ENCODE measurements at regions not wholly inside any gene's neighbourhood (a gene's known extent, or its start where the extent isn't known, plus 50 kb on each side); places are given as distances from the start of the nearest gene placed in this dataset.

GRCh38 chr11:11748706-11749365, 92.9 kb upstream of the USP47 start:
- no peak for ATAC-seq
- TF ChIP-seq ZNF565 (CRISPR knock-in tag; conservative IDR thresholded peaks at IDR 0.05; ENCODE audit: low read depth): no peak
- TF ChIP-seq ISL1 (CRISPR knock-in tag; IDR thresholded peaks at IDR 0.05): no peak
- no peak for TF ChIP-seq ZFP30 (CRISPR knock-in tag; IDR thresholded peaks at IDR 0.05)

GRCh38 chr11:11747570-11747969, 94.2 kb upstream of the USP47 start:
- TF ChIP-seq ZNF565 (CRISPR knock-in tag; conservative IDR thresholded peaks at IDR 0.05; ENCODE audit: low read depth): no peak
- TF ChIP-seq ZC3H10 (CRISPR knock-in tag; IDR thresholded peaks at IDR 0.05): no peak
- TF ChIP-seq PPARA (CRISPR knock-in tag; IDR thresholded peaks at IDR 0.05; ENCODE audit: borderline replicate concordance): no peak
- no peak for TF ChIP-seq OSR1 (CRISPR knock-in tag; IDR thresholded peaks at IDR 0.05)
- no peak for TF ChIP-seq ESRRG (CRISPR knock-in tag; IDR thresholded peaks at IDR 0.05)
- no peak for TF ChIP-seq BACH2 (CRISPR knock-in tag; IDR thresholded peaks at IDR 0.05; ENCODE audit: borderline replicate concordance)
- TF ChIP-seq ZNF8 (CRISPR knock-in tag; IDR thresholded peaks at IDR 0.05): no peak
- no peak for TF ChIP-seq POU6F1 (CRISPR knock-in tag; IDR thresholded peaks at IDR 0.05; ENCODE audit: borderline replicate concordance, low read depth)
- no peak for TF ChIP-seq SNAI2 (CRISPR knock-in tag; IDR thresholded peaks at IDR 0.05)
- no peak for TF ChIP-seq ZNF70 (CRISPR knock-in tag; IDR thresholded peaks at IDR 0.05)
- no peak for TF ChIP-seq ISL1 (CRISPR knock-in tag; IDR thresholded peaks at IDR 0.05)
- no peak for TF ChIP-seq TOX (CRISPR knock-in tag; IDR thresholded peaks at IDR 0.05; ENCODE audit: borderline replicate concordance)
- no peak for TF ChIP-seq ZFP3 (CRISPR knock-in tag; IDR thresholded peaks at IDR 0.05)
- no peak for TF ChIP-seq PATZ1 (CRISPR knock-in tag; IDR thresholded peaks at IDR 0.05; ENCODE audit: borderline replicate concordance)
- TF ChIP-seq TCF4 (CRISPR knock-in tag; IDR thresholded peaks at IDR 0.05; ENCODE audit: borderline replicate concordance): no peak
- TF ChIP-seq RARB (CRISPR knock-in tag; IDR thresholded peaks at IDR 0.05): no peak
- no peak for TF ChIP-seq CSDC2 (CRISPR knock-in tag; IDR thresholded peaks at IDR 0.05)
- TF ChIP-seq, protein P1, sequence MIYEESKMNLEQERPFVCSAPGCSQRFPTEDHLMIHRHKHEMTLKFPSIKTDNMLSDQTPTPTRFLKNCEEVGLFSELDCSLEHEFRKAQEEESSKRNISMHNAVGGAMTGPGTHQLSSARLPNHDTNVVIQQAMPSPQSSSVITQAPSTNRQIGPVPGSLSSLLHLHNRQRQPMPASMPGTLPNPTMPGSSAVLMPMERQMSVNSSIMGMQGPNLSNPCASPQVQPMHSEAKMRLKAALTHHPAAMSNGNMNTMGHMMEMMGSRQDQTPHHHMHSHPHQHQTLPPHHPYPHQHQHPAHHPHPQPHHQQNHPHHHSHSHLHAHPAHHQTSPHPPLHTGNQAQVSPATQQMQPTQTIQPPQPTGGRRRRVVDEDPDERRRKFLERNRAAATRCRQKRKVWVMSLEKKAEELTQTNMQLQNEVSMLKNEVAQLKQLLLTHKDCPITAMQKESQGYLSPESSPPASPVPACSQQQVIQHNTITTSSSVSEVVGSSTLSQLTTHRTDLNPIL (CRISPR knock-in tag; IDR thresholded peaks at IDR 0.05; ENCODE audit: low read depth): no peak
- no peak for TF ChIP-seq ARNTL (CRISPR knock-in tag; IDR thresholded peaks at IDR 0.05; ENCODE audit: borderline replicate concordance, low read depth)
- no peak for ATAC-seq

DNA sequence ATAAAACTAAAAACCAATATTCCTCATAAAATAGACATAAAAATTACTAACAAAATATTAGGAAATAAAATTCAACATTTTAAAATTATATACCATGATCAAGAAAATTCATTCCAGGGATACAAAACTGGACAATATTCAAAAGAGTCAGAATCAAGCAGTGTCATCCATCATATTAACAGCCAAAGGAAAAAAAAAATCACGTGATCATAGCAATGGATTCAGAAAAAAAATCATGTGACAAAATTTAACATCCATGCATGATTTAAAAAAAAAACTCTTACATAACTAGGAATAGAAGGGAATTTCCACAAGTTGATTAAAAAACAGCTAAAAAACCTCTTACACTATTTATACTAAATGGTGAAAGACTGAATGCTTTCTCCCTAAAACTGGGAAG, 95.3 kb upstream of the USP47 start:
- no peak for TF ChIP-seq BACH2 (CRISPR knock-in tag; IDR thresholded peaks at IDR 0.05; ENCODE audit: borderline replicate concordance)
- TF ChIP-seq TOX (CRISPR knock-in tag; IDR thresholded peaks at IDR 0.05; ENCODE audit: borderline replicate concordance): no peak
- TF ChIP-seq ZFP30 (CRISPR knock-in tag; IDR thresholded peaks at IDR 0.05): no peak
- TF ChIP-seq ESRRG (CRISPR knock-in tag; IDR thresholded peaks at IDR 0.05): no peak
- no peak for TF ChIP-seq POU6F1 (CRISPR knock-in tag; IDR thresholded peaks at IDR 0.05; ENCODE audit: borderline replicate concordance, low read depth)
- TF ChIP-seq, protein P2, sequence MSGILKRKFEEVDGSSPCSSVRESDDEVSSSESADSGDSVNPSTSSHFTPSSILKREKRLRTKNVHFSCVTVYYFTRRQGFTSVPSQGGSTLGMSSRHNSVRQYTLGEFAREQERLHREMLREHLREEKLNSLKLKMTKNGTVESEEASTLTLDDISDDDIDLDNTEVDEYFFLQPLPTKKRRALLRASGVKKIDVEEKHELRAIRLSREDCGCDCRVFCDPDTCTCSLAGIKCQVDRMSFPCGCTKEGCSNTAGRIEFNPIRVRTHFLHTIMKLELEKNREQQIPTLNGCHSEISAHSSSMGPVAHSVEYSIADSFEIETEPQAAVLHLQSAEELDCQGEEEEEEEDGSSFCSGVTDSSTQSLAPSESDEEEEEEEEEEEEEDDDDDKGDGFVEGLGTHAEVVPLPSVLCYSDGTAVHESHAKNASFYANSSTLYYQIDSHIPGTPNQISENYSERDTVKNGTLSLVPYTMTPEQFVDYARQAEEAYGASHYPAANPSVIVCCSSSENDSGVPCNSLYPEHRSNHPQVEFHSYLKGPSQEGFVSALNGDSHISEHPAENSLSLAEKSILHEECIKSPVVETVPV (CRISPR knock-in tag; IDR thresholded peaks at IDR 0.05): no peak
- TF ChIP-seq ZNF70 (CRISPR knock-in tag; IDR thresholded peaks at IDR 0.05): no peak
- no peak for TF ChIP-seq ZNF8 (CRISPR knock-in tag; IDR thresholded peaks at IDR 0.05)
- no peak for TF ChIP-seq ZFP3 (CRISPR knock-in tag; IDR thresholded peaks at IDR 0.05)
- TF ChIP-seq PATZ1 (CRISPR knock-in tag; IDR thresholded peaks at IDR 0.05; ENCODE audit: borderline replicate concordance): no peak
- no peak for TF ChIP-seq CSDC2 (CRISPR knock-in tag; IDR thresholded peaks at IDR 0.05)
- no peak for TF ChIP-seq ZC3H10 (CRISPR knock-in tag; IDR thresholded peaks at IDR 0.05)
- no peak for TF ChIP-seq ARNTL (CRISPR knock-in tag; IDR thresholded peaks at IDR 0.05; ENCODE audit: borderline replicate concordance, low read depth)
- TF ChIP-seq, protein P1 (CRISPR knock-in tag; IDR thresholded peaks at IDR 0.05; ENCODE audit: low read depth): no peak
- no peak for TF ChIP-seq OSR1 (CRISPR knock-in tag; IDR thresholded peaks at IDR 0.05)
- ATAC-seq: no peak
